DND-41 (cell line): ENCODE measurements at regions not wholly inside any gene's neighbourhood (a gene's known extent, or its start where the extent isn't known, plus 50 kb on each side); places are given as distances from the start of the nearest gene placed in this dataset.
A peak's percentile ranks its signal among the peaks of the same experiment; 100 is the strongest.

Source experiments
- ATAC-seq: fragments of 200-7000 bp; cut with Tn5 transposase; 3 replicates; pipeline ENCODE4 v1.9.1; 2021; ENCODE audit warnings: low read depth; ENCODE audit not compliant: insufficient read depth
- DNase-seq: peaks from one replicate; pipeline ENCODE4 v3.0.0-alpha.2; 2020
- H2AFZ ChIP-seq: 2 replicates; pipeline ENCODE4 v1.6.0; 2012; ENCODE audit warnings: low read depth, low read length
- H3K27ac ChIP-seq: 2 replicates; pipeline ENCODE4 v1.5.1; 2012; ENCODE audit warnings: low read length, inconsistent platforms
- H3K27me3 ChIP-seq: fragments of 200-600 bp; sonication (generic); 2 replicates; pipeline ENCODE4 v1.6.0; 2012; ENCODE audit warnings: low read length, mild to moderate bottlenecking, inconsistent platforms; ENCODE audit not compliant: insufficient read depth, poor library complexity
- H3K36me3 ChIP-seq: 2 replicates; pipeline ENCODE4 v1.5.1; 2012; ENCODE audit warnings: low read length, inconsistent platforms; ENCODE audit not compliant: insufficient read depth
- H3K4me1 ChIP-seq: 2 replicates; pipeline ENCODE4 v1.5.1; 2012; ENCODE audit warnings: mild to moderate bottlenecking, low read length; ENCODE audit not compliant: insufficient read depth
- H3K4me2 ChIP-seq: 2 replicates; pipeline ENCODE4 v1.6.0; 2012; ENCODE audit warnings: mild to moderate bottlenecking, moderate library complexity, low read length, inconsistent platforms; ENCODE audit not compliant: insufficient read depth
- H3K4me3 ChIP-seq, 2 experiments: fragments of 200-600 bp in 1 of 2; shearing (Covaris generic) in 1 of 2; 2 replicates each; pipeline ENCODE4 v1.5.1; 2012 to 2016; ENCODE audit warnings: inconsistent platforms in 2 of 2, low read length in 2 of 2, mild to moderate bottlenecking in 2 of 2, low read depth in 1 of 2, moderate library complexity in 1 of 2
- H3K79me2 ChIP-seq: 2 replicates; pipeline ENCODE4 v1.6.0; 2012; ENCODE audit warnings: low read length, inconsistent platforms; ENCODE audit not compliant: insufficient read depth
- H3K9ac ChIP-seq: 2 replicates; pipeline ENCODE4 v1.6.0; 2012; ENCODE audit warnings: low read depth, mild to moderate bottlenecking, inconsistent platforms, low read length, moderate library complexity
- H3K9me3 ChIP-seq: 2 replicates; pipeline ENCODE4 v1.5.1; 2012; ENCODE audit warnings: low read length, moderate library complexity, mild to moderate bottlenecking, inconsistent platforms; ENCODE audit not compliant: insufficient read depth, severe bottlenecking
- H4K20me1 ChIP-seq: 2 replicates; pipeline ENCODE4 v1.6.0; 2012; ENCODE audit warnings: low read length; ENCODE audit not compliant: insufficient read depth
- EZH2 ChIP-seq: IDR thresholded peaks from 3 replicates; pipeline ENCODE4 v1.6.1; 2012; ENCODE audit warnings: borderline replicate concordance, low read depth, mild to moderate bottlenecking, moderate library complexity, low read length, inconsistent platforms; ENCODE audit not compliant: severe bottlenecking
- TF ChIP-seq, protein P1 (sequence below): IDR thresholded peaks from 2 replicates; pipeline ENCODE4 v1.5.1; 2012; ENCODE audit warnings: borderline replicate concordance, low read length, moderate library complexity, mild to moderate bottlenecking; ENCODE audit not compliant: poor library complexity, severe bottlenecking; ENCODE audit errors: extremely low read depth

DNA sequence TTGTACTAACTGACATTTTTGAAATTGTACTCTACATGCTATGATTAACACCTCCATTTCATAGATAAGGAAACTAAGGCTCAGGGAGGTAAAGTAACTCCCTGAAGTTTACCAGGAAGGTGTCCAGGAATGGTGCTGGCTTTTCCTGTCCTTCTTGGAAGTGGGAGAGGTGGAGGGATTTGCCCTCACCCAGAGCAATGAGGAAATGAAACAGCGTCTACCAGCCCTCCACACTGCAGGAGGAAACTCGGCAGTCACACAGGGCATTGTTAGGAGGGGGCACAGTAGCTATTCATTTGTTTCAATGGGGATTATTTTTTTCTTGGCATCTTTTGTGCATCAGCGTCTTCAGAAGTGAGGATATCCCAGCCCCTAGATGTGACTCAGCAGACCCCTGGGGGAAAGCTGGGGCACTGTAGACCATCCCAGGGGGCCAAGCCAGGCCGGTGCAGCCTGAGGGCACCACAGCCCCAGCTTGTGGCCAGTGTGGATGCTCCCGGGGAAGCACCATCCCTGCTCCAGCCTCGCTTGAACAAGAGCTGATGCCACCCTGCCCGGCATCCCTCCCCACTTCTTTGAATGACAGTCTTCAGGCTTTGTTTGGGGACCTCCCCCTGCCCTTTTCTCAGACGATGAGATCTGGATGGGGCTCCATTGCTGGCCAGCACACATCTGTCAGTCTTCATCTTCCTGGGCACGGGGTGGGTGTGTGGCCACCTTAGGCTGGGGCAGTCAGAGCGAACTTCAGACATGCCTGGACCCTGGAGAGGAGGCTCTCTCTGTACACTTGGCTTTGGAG lies 224.4 kb upstream of the PMEPA1 start:
- Histone ChIP-seq H3K4me2 (no peak overlapping the region), H3K9me3 (no peaks in the 10 kb centered on the region), H3K4me3 (no peak overlapping the region), H3K4me1 (no peaks in the 10 kb centered on the region), H3K27ac (no peak overlapping the region), H4K20me1 (no peaks in the 10 kb centered on the region; the same call in 1 of the 2 replicates), H3K79me2 (no peaks in the 10 kb centered on the region), H3K9ac (no peak overlapping the region), H3K36me3 (no peaks in the 10 kb centered on the region), H3K27me3 (peaks cover 17% of the 10 kb centered on the region), H2AFZ (no peak overlapping the region)
- TF ChIP-seq, protein P1, sequence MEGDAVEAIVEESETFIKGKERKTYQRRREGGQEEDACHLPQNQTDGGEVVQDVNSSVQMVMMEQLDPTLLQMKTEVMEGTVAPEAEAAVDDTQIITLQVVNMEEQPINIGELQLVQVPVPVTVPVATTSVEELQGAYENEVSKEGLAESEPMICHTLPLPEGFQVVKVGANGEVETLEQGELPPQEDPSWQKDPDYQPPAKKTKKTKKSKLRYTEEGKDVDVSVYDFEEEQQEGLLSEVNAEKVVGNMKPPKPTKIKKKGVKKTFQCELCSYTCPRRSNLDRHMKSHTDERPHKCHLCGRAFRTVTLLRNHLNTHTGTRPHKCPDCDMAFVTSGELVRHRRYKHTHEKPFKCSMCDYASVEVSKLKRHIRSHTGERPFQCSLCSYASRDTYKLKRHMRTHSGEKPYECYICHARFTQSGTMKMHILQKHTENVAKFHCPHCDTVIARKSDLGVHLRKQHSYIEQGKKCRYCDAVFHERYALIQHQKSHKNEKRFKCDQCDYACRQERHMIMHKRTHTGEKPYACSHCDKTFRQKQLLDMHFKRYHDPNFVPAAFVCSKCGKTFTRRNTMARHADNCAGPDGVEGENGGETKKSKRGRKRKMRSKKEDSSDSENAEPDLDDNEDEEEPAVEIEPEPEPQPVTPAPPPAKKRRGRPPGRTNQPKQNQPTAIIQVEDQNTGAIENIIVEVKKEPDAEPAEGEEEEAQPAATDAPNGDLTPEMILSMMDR, result no peak
- no peak for TF ChIP-seq EZH2
- no peak for DNase-seq
- ATAC-seq, result no peak

DNA sequence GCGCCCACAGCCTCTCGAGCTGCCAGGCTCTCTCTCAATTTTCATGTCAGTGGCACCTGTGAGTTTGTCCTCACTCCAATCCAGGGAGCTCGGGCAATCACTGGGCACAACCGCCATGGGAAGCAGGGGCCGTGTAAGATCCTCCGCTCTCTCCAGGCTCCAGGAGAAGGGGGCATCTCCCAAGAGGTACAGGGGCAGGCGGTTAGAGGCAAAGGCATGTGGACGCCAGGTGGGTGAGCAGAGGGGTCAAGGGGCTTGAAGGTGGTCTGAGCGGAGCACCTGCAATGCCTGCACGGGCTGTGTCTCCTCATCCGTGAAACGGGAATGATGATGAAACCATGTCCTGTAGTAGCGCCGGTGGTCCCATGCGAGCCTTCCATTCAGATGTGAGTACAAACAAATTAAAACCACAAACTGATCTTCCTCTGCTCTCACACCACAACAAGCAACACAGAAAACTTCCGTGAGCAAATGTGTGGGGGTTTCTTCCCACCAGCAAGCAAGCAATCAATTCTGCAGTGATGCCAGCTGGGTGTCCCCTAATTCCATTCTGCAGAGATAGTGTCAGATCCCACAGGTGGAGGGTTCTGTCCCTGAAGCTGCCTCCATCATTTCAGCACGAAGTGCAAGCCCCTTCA lies 222.5 kb upstream of the PMEPA1 start:
- Histone ChIP-seq H3K4me1 (no peaks in the 10 kb centered on the region), H3K27me3 (peaks cover 17% of the 10 kb centered on the region), H3K9me3 (no peaks in the 10 kb centered on the region), H4K20me1 (no peaks in the 10 kb centered on the region; the same call in 1 of the 2 replicates), H3K36me3 (no peaks in the 10 kb centered on the region), H3K9ac (no peak overlapping the region), H3K79me2 (no peaks in the 10 kb centered on the region), H3K27ac (no peak overlapping the region), H3K4me2 (no peak overlapping the region), H2AFZ (no peak overlapping the region), H3K4me3 (no peak overlapping the region)
- peak; percentile 66 for DNase-seq
- TF ChIP-seq, protein P1, result peak; percentile 8
- TF ChIP-seq EZH2, result no peak
- ATAC-seq, result peak; percentile 69

DNA sequence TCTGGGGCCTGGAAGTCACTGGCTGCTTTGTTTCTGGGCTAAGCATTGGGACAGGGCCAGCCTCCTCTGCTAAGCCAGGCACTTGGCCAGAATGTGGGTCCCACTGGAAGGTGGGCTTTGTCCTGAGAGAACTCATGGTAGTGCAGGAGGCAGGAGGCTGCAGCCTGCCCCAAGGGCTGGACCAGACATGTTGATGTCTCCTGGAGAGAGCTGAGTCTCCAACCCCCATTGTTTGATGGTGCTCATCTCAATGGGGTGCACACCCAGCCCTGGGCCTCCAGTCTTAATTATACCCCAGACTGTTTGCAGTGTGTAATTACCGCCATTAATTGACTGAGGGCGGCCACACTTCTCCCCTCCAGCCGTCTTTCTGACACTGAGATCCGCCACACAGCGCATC lies 220.5 kb upstream of the PMEPA1 start:
- TF ChIP-seq EZH2, result no peak
- TF ChIP-seq, protein P1, result no peak
- Histone ChIP-seq H3K4me3 (no peak overlapping the region), H4K20me1 (no peaks in the 10 kb centered on the region; the same call in 1 of the 2 replicates), H3K79me2 (no peaks in the 10 kb centered on the region), H3K4me1 (no peaks in the 10 kb centered on the region), H3K4me2 (no peak overlapping the region), H3K27ac (no peak overlapping the region), H3K36me3 (no peaks in the 10 kb centered on the region), H3K27me3 (peaks cover 17% of the 10 kb centered on the region), H3K9ac (no peak overlapping the region), H3K9me3 (peaks cover 4% of the 10 kb centered on the region), H2AFZ (no peak overlapping the region)
- DNase-seq (no peak), ATAC-seq (no peak)
